ENCODE measurements at regions not wholly inside any gene's neighbourhood (a gene's known extent, or its start where the extent isn't known, plus 50 kb on each side); places are given as distances from the start of the nearest gene placed in this dataset.

DNA sequence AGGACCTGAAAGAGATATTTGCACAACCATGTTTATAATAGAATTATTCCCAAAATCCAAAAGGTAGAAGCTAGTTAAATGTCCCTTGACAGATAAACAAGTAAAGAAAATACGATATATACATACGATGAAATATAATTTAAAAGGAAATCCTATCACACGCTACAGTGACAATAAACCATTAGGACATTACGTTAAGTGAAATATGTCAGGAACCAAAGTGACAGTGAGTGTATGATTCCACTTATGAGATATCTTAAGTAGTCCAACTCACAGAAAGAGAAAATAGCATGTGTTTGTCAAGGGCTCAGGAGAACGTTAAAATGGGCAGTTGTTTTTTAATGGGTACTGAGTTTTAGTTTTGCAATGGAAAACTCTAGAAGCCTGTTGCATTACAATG, 212.7 kb upstream of the PMFBP1 start:
- H3K27ac ChIP-seq (ENCODE audit: low read depth, low read length), result no peak overlapping the region
- H3K4me1 ChIP-seq (ENCODE audit: control insufficient read depth in 1 of 2, insufficient read depth in 2 of 2, low read length in 2 of 2), result no peaks in the 10 kb centered on the region
- ATAC-seq (no peak), DNase-seq (ENCODE audit: low read depth, low spot score) (no peak)
- H3K4me3 ChIP-seq (replicated peaks in 1 of 2; ENCODE audit: low read depth in 1 of 2, low read length in 2 of 2), result no peak overlapping the region
- H3K36me3 ChIP-seq (ENCODE audit: control insufficient read depth in 1 of 2, insufficient read depth in 2 of 2, low read length in 2 of 2), result no peaks in the 10 kb centered on the region
- no TSS peak for BruUV-seq (replicated peaks)
- no peaks in the 10 kb centered on the region for H3K9me2 ChIP-seq (ENCODE audit: insufficient read depth)
- H3K9ac ChIP-seq (ENCODE audit: low read length), result no peak overlapping the region
- POLR2A ChIA-PET, result no interaction called here
- H4K20me1 ChIP-seq (ENCODE audit: insufficient read depth), result no peaks in the 10 kb centered on the region
- CTCF ChIA-PET, result no interaction called here
- no peak overlapping the region for H2AFZ ChIP-seq (ENCODE audit: low read depth, low read length, poor library complexity, severe bottlenecking)
- RAD21 ChIA-PET (ENCODE audit: low non-redundant PET in 1 of 2, low total read pairs in 2 of 2, uncharacterized antibody in 2 of 2, unreplicated experiment in 2 of 2), result no interaction called here
- no peak overlapping the region for H3K4me2 ChIP-seq (ENCODE audit: low read length)
- H3K27me3 ChIP-seq (ENCODE audit: insufficient read depth, low read length), result no peaks in the 10 kb centered on the region
- peaks cover 0 to 5% of the 10 kb centered on the region in 2 experiments; a peak in 2 of 4 replicates for H3K9me3 ChIP-seq (ENCODE audit: control insufficient read depth in 1 of 2, insufficient read depth in 1 of 2, low read depth in 1 of 2, low read length in 2 of 2)
- intact Hi-C loops (cut with micrococcal nuclease), result no loop called here
- H3K79me2 ChIP-seq (ENCODE audit: insufficient read depth, low read length), result no peaks in the 10 kb centered on the region
- TF ChIP-seq, protein P1, sequence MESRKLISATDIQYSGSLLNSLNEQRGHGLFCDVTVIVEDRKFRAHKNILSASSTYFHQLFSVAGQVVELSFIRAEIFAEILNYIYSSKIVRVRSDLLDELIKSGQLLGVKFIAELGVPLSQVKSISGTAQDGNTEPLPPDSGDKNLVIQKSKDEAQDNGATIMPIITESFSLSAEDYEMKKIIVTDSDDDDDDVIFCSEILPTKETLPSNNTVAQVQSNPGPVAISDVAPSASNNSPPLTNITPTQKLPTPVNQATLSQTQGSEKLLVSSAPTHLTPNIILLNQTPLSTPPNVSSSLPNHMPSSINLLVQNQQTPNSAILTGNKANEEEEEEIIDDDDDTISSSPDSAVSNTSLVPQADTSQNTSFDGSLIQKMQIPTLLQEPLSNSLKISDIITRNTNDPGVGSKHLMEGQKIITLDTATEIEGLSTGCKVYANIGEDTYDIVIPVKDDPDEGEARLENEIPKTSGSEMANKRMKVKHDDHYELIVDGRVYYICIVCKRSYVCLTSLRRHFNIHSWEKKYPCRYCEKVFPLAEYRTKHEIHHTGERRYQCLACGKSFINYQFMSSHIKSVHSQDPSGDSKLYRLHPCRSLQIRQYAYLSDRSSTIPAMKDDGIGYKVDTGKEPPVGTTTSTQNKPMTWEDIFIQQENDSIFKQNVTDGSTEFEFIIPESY (IDR thresholded peaks at IDR 0.05; ENCODE audit: extremely low read depth, insufficient replicate concordance, low read length), result no peak
- TF ChIP-seq YY1 (IDR thresholded peaks at IDR 0.05; ENCODE audit: extremely low read depth, insufficient replicate concordance, low read depth, low read length) (no peak), EZH2phosphoT487 (IDR thresholded peaks at IDR 0.05; ENCODE audit: borderline replicate concordance) (no peak)
- TF ChIP-seq, protein P2, sequence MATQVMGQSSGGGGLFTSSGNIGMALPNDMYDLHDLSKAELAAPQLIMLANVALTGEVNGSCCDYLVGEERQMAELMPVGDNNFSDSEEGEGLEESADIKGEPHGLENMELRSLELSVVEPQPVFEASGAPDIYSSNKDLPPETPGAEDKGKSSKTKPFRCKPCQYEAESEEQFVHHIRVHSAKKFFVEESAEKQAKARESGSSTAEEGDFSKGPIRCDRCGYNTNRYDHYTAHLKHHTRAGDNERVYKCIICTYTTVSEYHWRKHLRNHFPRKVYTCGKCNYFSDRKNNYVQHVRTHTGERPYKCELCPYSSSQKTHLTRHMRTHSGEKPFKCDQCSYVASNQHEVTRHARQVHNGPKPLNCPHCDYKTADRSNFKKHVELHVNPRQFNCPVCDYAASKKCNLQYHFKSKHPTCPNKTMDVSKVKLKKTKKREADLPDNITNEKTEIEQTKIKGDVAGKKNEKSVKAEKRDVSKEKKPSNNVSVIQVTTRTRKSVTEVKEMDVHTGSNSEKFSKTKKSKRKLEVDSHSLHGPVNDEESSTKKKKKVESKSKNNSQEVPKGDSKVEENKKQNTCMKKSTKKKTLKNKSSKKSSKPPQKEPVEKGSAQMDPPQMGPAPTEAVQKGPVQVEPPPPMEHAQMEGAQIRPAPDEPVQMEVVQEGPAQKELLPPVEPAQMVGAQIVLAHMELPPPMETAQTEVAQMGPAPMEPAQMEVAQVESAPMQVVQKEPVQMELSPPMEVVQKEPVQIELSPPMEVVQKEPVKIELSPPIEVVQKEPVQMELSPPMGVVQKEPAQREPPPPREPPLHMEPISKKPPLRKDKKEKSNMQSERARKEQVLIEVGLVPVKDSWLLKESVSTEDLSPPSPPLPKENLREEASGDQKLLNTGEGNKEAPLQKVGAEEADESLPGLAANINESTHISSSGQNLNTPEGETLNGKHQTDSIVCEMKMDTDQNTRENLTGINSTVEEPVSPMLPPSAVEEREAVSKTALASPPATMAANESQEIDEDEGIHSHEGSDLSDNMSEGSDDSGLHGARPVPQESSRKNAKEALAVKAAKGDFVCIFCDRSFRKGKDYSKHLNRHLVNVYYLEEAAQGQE (IDR thresholded peaks at IDR 0.05; ENCODE audit: low read depth), result no peak

Data from HCT116 (cell line).